ENCODE measurements at regions not wholly inside any gene's neighbourhood (a gene's known extent, or its start where the extent isn't known, plus 50 kb on each side); places are given as distances from the start of the nearest gene placed in this dataset.

GRCh38 chr21:43340491-43341377 is 86.2 kb downstream of the SIK1 start:
- no peak for TF ChIP-seq CTCF (IDR thresholded peaks at IDR 0.05)
- no peak for TF ChIP-seq POLR2A (IDR thresholded peaks at IDR 0.05)
